ENCODE measurements at regions not wholly inside any gene's neighbourhood (a gene's known extent, or its start where the extent isn't known, plus 50 kb on each side); places are given as distances from the start of the nearest gene placed in this dataset.
A peak's percentile ranks its signal among the peaks of the same experiment; 100 is the strongest.

GRCh38 chrX:137143864-137144263, 110.1 kb upstream of the GPR101 start:
- no peak for TF ChIP-seq CTCF (IDR thresholded peaks at IDR 0.05; ENCODE audit: poor library complexity, severe bottlenecking)
- TF ChIP-seq SMC3 (conservative IDR thresholded peaks at IDR 0.05; ENCODE audit: poor library complexity): no peak
- peak; percentile 66 for TF ChIP-seq POLR2AphosphoS5 (IDR thresholded peaks at IDR 0.05)
- no peak for TF ChIP-seq TAF1 (IDR thresholded peaks at IDR 0.05; ENCODE audit: low read depth)
- TF ChIP-seq EZH2 (IDR thresholded peaks at IDR 0.05; ENCODE audit: borderline replicate concordance, insufficient read depth, low read length, poor library complexity, severe bottlenecking): no peak
- TF ChIP-seq MXI1 (conservative IDR thresholded peaks at IDR 0.05; ENCODE audit: poor library complexity, severe bottlenecking): no peak
- peak; percentile 80 for TF ChIP-seq EP300 (conservative IDR thresholded peaks at IDR 0.05; ENCODE audit: poor library complexity, severe bottlenecking)

Measured in neural cell (in vitro differentiated cells).